Activated naive CD4-positive, alpha-beta T cell treated with anti-CD3 and anti-CD28 coated beads, Interleukin-2, amount 50 U/mL, for 72 hours (primary cell): ENCODE measurements at regions not wholly inside any gene's neighbourhood (a gene's known extent, or its start where the extent isn't known, plus 50 kb on each side); places are given as distances from the start of the nearest gene placed in this dataset.

Experiments used
- ATAC-seq, 2 donors: fragments of 150-1000 bp; cut with Tn5 transposase; 2 replicates each; pipeline ENCODE4 v1.10.0; 2021; ENCODE audit warnings: mild to moderate bottlenecking in 2 of 2, moderate library complexity in 2 of 2
- DNase-seq, 2 donors: peaks; one replicate each; pipeline ENCODE4 v3.0.0; 2021 to 2022; ENCODE audit warnings: low spot score in 2 of 2
- H3K27ac Mint-ChIP-seq, 2 donors: one replicate each; pipeline ENCODE4 v1.8.0; 2022; ENCODE audit warnings: mild to moderate bottlenecking in 2 of 2, mixed read lengths in 2 of 2
- H3K36me3 Mint-ChIP-seq, 2 donors: one replicate each; pipeline ENCODE4 v1.8.0; 2022; ENCODE audit warnings: mixed read lengths in 2 of 2
- H3K9me3 Mint-ChIP-seq, 2 donors: one replicate each; pipeline ENCODE4 v1.8.0; 2022; ENCODE audit warnings: mixed read lengths in 2 of 2

DNA sequence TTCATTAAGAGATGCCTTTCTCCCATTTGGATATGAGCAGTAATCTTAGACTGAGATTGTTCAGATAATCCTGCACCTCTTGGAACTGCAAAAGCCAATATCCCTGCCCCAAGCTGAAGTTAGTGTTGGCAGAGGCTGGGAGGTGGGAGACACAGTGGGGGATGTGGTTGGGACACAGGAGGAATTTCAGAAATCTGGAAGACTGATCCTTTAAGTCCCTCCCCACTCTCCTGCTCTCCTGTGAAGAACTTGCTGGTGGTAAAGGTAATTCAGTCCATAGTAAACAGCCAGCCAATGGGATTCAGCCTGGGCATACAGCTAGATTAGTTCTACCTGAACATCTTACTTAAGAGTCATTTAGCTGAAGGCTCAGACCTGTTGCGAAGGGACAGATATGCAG, 50.0 kb upstream of the TMEM178A start:
- no peak for DNase-seq
- no peak for ATAC-seq
- Mint-ChIP-seq H3K9me3 (peaks cover 0 to 5% of the 10 kb centered on the region in 2 donors), H3K27ac (no peak overlapping the region), H3K36me3 (no peaks in the 10 kb centered on the region)
